Fibroblast of the aortic adventitia (primary cell): ENCODE measurements at regions not wholly inside any gene's neighbourhood (a gene's known extent, or its start where the extent isn't known, plus 50 kb on each side); places are given as distances from the start of the nearest gene placed in this dataset.

Experiments used
- DNase-seq: peaks from one replicate; pipeline ENCODE4 v3.0.0-alpha.2; 2010; ENCODE audit warnings: low read depth
- H3K4me3 ChIP-seq: 2 replicates; pipeline ENCODE4 v1.5.1; 2011; ENCODE audit warnings: low read depth, mild to moderate bottlenecking, control low read depth, low read length, moderate library complexity
- TF ChIP-seq, protein P1 (sequence below): IDR thresholded peaks from 2 replicates; pipeline ENCODE4 v1.5.1; 2011; ENCODE audit warnings: mild to moderate bottlenecking, low read length, control low read depth, inconsistent platforms; ENCODE audit not compliant: insufficient read depth

DNA sequence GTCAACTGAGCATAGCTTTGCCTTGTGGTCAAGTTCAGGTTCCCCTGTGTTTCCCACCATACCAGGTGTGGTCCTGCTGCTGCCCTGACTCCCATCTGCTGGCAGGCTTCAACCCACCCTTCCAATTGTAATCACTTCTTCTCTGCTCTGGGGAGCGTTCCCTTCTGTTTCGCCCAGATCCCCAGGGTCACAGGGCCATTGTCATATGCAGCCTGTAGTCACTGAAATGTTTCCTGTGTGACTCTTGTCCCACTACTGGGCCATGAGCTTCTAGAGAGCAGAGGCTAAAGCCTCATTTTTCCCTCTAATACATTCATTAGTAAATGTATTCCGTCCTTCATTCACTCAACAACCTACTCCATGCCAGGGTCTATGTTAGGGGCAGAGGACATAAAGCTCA lies 75.0 kb upstream of the LAPTM4A start:
- TF ChIP-seq, protein P1, sequence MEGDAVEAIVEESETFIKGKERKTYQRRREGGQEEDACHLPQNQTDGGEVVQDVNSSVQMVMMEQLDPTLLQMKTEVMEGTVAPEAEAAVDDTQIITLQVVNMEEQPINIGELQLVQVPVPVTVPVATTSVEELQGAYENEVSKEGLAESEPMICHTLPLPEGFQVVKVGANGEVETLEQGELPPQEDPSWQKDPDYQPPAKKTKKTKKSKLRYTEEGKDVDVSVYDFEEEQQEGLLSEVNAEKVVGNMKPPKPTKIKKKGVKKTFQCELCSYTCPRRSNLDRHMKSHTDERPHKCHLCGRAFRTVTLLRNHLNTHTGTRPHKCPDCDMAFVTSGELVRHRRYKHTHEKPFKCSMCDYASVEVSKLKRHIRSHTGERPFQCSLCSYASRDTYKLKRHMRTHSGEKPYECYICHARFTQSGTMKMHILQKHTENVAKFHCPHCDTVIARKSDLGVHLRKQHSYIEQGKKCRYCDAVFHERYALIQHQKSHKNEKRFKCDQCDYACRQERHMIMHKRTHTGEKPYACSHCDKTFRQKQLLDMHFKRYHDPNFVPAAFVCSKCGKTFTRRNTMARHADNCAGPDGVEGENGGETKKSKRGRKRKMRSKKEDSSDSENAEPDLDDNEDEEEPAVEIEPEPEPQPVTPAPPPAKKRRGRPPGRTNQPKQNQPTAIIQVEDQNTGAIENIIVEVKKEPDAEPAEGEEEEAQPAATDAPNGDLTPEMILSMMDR = no peak
- no peak for DNase-seq
- no peak overlapping the region for H3K4me3 ChIP-seq

DNA sequence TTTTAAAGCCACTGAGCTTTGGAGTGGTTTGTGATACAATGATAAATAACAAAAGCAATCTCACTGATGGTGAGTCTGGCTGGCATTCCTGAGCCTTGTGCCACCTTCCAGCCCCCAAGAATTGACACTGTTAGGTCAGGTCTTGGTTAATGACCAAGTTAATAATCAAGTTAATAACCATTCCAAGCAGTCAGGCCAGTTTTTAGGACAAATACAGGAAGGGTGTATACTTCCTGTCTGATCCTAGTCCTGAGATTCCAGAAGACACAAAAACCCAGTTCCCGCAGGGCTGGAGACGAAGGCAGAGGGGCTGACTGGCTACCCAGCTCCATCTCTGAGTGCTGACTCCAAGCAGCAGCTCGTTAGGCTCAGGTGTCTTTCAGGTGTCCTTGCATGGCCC lies 74.6 kb upstream of the LAPTM4A start:
- H3K4me3 ChIP-seq = no peak overlapping the region
- DNase-seq = no peak
- TF ChIP-seq, protein P1 = no peak

DNA sequence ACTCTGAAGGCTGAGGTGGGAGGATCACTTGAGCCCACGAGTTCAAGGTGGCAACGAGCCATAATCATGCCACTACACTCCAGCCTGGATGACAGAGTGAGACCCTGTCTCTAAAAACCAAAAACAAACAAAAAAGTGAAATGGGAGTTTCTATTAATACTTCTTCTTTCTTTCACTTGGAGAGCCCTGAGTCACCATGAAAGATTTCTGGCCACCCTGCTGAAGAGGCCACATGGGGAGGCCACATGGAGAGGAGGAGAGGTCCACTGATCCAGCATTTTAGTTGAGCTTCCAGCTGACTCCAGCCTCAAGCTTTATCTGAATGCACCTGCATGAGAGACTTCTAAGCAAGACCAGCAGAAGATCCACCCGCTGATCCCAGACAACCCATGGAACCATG lies 74.2 kb upstream of the LAPTM4A start:
- H3K4me3 ChIP-seq = no peak overlapping the region
- DNase-seq = no peak
- TF ChIP-seq, protein P1 = no peak

DNA sequence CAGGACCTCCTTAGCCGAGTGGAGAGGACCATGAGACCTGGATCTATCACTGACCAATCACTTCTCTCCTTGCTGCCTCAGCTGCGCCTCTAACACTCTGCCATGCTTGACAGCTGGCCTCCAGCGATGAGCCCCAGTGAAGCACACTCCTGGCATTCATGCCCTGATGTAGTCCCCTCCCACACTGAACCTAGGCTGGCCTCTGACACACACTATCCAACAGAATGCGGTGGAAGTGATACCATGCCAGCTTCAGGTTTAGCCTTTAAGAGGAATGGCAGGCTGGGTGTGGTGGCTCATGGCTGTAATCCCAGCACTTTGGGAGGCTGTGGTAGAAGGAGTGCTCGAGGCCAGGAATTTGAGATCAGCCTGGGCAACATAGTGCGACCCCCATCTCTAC lies 73.7 kb upstream of the LAPTM4A start:
- TF ChIP-seq, protein P1 = no peak
- DNase-seq = no peak
- H3K4me3 ChIP-seq = no peak overlapping the region

- H3K4me3 ChIP-seq = no peak overlapping the region
- TF ChIP-seq, protein P1 = no peak
- no peak for DNase-seq
Measured at GRCh38 chr2:20123871-20124594, 72.6 kb upstream of the LAPTM4A start.

DNA sequence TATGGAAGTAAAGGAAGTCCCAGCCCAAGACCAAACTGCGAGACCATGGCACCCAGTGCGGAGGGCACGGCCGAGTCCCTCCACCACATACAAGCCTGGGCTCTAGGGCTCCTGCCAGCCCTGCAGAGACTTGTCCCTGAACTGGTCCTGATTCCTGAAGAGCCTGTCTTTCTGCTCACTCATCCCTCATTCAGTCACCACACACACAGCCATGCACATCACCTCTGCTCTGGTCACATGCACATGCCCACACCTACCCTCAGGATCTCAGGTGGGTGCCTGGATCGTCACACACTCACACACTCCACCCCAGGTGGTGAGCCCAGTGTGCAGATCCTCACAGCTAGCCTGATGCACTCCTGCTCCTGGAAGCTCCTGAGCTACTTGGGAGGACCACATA lies 71.4 kb upstream of the LAPTM4A start:
- TF ChIP-seq, protein P1 = no peak
- DNase-seq = no peak

More for the DNA sequence above, 71.4 kb upstream of the LAPTM4A start:
- H3K4me3 ChIP-seq = no peak overlapping the region
